ENCODE measurements at regions not wholly inside any gene's neighbourhood (a gene's known extent, or its start where the extent isn't known, plus 50 kb on each side); places are given as distances from the start of the nearest gene placed in this dataset.
"Not testable (repeated sequence)": the region's sequence is repeated elsewhere in the genome, so short reads cannot be mapped to it uniquely, and the experiment has no call there.

DNA sequence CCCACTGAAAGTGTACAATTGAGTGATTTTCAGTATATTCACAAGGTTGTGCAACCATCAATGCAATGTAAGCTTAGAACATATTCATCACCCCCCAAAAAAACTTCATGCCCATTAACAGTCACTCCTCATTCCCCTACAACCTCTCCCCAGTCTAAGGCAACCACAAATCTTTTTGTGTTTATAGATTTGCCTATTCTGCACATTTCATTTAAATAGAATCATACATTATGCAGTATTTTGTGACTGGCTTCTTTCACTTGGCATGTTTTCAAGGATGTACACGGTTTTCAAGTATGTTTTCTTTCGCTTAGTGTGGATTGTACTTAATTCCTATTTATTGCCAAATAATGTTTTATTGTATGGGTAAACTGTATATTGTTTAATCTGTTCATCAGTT is 95.6 kb upstream of the ADRA1D start:
- DNase-seq (ENCODE audit: low spot score), result no peak

DNA sequence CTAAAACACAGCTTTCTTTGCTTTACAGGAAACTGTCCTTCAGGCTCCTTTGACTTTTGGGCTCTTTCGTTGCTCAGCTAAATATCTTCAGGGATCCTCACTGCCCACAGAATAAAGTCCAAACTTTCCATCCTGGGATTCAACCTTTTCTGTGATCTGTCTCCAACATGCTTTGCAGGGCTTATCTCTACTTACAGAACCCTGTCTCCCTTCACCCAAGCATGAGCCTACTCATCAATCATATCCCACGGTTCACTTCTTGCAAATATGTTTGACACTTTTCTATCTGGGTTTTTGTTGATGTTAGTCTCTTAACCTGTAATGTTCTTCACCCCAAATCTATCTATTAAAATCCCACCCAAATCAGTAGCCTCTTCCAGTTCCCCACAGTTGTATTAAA is 93.5 kb upstream of the ADRA1D start:
- DNase-seq (ENCODE audit: low spot score), result no peak

DNA sequence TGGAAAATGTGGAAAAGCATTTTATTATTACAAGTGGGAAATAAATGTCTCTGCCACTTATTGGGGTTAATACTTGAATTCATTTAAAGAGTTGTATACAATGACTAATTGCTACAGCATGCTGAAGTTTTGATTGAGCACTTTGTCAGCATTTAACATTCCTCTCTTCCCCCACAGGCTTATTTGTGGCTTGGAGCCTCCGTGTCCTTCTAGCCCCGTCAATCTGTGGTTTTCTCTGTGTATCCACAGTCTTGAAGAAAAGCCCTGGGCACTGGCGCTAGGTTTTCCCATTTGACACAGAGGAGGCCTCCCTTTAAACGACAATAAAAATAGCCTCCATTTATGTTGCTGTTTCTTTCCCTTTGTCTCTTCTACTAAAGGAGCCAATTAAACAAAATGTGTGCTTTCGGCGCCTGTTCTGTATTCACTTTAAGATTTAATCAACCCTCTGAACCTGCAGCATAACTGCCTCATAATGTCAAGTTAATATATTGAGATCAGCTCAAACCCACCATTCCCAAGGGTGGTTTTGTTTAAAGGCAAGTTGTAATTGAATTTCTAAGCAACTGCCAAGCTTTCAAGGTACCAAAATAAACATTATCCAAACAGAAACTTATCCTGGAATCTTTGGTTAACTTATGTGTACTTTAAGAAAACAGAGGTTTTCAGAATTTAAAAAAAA is 92.9 kb upstream of the ADRA1D start:
- DNase-seq (ENCODE audit: low spot score), result no peak

DNA sequence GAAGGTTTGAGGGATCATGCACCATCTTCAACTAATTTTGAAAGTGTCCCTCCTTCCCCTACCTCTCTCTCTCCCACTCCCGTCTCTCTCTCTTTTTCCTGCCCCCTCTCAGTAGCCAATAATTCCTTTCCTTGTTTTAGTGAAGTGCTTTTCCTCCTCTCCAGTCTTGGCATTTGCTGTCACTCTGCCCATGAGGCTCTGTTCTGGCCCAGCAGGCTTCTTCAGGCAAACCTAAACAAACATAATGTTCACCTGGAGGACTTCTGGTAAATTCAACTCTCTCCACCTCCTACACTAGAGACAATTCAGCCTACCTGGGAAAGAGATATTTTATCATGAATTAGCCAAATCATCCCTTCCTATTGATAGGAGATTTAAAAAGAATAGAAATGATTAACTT is 86.6 kb upstream of the ADRA1D start:
- no peak for DNase-seq (ENCODE audit: low spot score)

DNA sequence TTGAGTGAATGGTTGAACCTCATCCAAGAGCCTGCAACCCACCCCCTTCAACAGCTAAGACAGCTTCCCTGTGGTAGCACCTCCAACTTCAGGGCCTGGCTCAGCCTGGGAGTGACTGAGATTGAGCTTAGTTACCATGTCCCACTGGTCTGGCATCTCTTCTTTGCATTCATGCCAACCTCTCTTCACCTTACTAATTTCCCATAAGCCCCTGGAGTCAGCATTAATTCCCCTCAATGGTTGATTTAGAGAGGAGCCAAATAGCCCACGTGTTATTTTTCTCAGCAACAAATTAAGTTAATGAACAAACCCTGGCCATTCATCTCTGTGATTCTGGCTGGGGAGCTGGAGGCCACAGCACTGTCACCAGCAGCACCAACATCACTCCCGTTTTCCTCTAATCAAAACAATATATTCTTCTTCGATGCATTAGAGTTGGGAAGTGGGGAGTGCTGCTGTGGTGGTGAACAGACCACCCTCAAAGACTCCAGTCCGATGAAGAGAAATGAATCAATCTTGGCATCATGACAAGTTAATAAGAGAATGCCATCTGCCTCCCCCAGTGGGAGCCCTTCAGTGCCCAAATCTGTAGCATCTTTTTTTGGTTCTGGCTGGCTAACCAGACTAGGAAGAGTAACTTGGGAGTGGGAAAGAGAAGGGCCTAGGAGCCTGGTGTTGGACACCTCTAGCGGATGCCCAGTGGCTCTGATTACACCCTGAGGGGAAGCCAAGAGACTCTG is 83.2 kb upstream of the ADRA1D start:
- DNase-seq (ENCODE audit: low spot score), result no peak

DNA sequence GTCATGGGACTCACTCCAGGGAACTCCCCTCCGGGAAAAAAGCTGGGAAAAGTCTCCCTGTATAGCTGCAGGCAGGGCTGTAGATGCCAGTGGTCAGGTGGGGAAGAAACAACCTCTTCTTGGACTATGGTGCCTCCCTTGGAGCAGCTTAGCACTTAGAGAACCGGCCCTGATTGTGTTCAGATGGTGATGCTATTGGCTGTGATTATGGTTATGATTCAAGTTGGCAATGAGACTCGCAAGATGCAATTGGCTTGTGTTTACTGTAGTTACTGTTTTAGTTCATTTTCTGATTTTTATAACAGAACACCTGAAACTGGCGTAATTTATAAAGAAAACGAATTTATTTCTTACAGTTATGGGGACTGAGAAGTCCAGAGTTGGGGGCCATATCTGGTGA is 80.9 kb upstream of the ADRA1D start:
- no peak for DNase-seq (ENCODE audit: low spot score)

DNA sequence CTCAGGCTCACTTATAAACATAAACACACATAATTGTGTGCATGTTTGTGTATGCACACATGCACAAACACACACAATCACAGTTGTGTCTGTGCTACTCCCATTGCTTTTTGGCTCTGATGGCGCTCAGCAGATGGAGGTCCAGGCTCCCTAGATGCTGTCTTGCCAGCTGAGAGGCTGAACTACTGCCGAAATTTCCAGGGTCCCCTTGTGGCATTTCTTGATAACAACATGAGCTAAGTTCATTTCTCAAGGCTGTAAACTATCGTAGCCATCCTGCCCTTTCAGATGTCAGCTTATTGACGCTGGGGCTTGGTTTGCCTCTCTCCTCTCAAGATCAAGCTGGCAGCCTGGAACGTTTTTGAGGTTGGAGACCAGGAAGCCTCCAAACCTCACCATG is 80.1 kb upstream of the ADRA1D start:
- no peak for DNase-seq (ENCODE audit: low spot score)

DNA sequence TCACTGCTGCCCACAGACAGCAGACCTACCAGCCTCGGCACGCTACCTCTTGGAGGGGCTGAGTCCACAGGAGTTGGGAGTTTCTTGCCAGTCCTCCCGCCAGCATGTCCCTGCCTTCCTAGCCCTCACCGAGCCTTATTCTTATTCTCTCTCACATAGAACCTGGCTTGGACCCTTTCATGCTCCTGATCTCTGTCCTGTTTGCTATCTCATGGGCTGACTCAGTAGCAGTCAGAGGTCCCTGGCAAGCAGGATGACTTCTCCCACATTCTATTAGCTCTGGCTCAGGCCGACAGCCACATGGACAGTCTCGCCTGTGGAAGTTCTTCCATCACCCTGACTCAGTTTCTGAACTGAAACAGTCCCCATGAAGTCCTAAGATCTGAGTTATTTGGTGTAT is 79.5 kb upstream of the ADRA1D start:
- DNase-seq (ENCODE audit: low spot score), result no peak

DNA sequence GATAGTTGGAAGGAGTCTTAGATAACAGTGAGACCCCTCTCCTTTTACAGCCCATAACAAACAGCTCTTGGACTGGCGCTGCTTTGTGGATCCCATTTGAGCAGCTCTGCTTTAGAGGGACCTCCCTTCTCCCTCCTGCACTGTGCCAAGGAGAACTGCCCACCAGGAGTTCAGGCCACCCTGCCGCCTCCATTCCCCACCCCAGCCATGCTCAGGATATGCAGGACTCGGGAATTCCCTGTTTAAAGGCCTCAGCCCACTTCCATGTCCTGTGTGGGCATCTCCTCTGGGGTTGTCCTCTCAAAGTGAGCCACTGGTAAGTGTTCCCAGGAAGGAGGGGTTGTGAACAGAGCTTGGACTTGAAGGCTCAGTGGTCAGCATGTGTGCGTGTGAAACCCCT is 78.9 kb upstream of the ADRA1D start:
- DNase-seq (ENCODE audit: low spot score), result no peak

DNA sequence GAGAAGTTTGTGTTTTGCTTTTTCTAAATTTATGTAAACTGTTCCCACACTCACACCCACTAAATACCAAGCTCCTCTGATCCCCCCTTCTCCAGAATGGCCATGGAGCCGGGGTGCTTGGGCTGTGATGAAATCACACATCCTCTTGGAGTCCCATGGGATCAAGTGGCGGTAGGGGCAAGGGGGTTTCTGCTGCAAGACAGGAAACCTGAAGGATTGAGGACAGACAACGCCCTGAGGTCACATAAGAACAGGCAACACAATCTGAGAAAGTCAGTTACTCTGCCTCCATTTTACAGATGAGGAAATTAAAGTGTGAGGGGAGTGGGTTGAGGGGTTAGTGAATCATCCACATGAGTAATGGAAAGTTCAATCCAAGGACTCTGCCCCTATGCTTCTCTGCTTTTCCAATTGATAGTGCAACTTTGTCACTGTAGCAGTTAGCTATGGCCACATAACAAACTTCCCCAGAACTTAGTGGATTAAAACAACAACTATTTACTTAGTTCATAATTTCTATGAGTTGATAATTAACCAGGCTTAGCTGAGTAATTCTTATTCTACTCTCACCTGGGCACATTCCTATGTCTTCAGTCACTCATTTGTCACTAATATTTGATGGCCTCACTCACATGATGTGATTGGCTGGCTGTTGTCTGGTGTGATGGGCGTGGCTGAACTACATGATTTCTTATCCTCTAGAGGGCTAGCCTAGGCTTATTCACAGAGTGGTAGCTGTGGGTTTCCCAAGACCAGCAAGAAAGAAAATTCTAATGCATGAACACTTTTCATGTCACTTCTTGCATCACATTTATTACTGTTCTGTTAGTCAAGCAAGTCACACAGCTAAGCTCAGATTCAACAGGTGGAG is 77.3 kb upstream of the ADRA1D start:
- DNase-seq (ENCODE audit: low spot score), result no peak

DNA sequence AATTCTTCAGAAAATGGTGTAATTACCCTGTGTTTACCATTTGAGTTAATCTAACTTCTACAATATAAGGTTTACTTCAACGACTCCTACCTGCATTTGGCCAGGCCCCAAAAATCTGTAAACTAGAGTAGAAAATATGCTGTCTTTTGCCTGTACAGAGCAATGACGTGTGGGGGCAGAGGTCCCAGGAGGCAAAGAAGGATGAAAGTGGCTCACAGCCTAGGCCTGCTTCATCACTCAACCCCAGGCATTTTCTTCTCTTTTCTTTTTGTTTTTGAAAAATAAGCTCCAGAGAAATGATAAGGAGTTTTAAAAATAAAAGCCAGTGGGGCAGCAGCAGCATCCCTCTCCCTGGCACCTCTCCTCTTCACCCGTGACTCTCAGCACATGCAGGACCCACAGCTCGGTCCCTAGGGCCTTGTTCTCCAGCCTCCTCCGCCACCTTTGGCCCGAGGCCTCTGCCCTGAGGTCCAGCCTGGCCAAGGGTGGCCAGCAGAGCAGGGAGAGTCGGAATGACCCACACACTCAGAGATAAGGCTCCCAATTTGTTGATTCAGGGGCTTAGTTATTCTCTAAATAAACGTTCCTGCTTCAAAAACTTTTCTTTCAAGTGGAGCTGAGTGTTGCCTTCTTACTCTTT is 76.6 kb upstream of the ADRA1D start:
- no peak for DNase-seq (ENCODE audit: low spot score)

DNA sequence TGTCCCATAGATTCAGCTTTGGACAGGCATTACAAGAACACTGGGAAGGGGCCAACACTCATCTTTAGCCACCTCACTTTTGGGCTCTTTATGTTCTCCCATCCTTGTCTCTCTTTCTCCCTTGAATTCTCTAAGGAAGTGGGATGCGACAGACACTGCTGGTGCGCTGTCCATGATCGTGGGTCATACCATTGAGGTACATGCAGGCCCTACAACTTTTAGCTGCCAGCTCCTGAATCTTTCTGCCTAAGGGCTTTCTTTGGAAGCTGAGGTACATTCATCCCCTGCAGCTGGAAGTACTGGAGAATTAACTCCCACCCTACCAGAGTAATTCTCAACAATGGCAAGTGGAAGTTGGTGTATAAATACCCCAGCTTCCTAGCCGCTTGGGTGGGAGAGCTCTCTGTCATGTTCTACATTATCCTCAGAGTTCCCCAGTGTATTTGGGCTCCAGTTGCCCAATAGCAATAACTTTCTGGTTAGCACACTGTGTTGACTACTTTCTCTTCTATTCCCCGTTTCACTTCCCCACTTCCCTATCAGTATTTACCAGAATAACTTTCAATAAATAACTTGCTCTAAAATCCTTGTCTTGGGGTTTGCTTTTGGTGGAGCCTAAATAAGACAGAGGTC is 75.6 kb upstream of the ADRA1D start:
- DNase-seq (ENCODE audit: low spot score), result no peak

DNA sequence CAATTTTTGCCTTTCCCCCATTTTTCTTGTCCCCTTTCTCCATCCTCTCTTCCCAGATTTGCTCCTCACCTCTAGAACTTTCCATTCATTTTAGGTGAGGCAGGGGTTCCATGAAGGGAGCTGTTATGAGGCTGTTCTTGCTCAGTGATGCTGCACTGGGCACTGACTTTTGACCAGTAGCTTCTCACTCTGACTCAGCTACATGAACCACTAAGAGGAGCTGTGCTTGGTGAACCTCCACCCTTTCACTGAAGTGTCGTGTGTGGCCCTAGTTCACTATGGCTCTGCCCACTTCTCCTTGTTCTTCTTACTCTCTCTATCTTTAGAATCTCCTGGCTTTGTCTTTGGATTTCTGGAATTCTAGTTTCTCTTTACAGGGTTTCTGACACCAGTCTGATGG is 73.4 kb upstream of the ADRA1D start:
- no peak for DNase-seq (ENCODE audit: low spot score)

DNA sequence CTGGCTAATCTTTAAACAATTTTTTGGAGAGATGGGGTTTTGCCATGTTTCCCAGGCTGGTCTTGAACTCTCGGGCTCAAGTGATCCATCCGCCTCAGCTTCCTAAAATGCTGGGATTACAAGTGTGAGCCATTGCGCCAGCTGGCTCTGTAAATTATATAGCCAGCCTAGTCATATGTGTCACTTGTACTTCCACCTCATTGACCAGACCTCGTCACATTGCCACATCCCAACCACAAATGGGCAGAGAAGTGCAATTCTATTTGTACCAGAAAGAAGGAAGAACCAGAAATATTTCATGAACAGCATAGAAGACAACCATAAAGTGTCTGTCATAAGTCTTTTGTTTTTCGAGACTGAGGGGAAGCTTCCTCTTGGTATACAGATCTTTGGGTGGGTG is 71.2 kb upstream of the ADRA1D start:
- DNase-seq (ENCODE audit: low spot score), result no peak

DNA sequence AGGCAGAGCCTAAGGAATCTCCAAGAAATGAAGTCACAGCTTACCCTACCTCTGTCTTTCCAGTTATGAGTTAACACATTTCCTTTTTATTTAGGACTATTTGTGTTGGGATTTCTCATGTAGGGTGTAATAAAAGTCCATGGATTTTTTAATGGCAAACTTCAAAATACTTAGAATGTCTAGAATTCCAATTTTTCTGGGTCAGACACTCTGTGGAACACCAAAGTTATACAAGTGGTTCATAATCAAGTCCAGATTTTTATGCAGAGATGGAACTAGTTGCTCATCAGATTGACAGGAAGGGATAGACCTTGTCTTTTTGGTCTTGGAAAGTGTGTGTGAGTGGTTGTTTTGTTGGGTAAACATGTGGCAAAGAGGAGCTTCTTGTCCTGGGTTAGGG is 69.8 kb upstream of the ADRA1D start:
- DNase-seq (ENCODE audit: low spot score), result no peak

DNA sequence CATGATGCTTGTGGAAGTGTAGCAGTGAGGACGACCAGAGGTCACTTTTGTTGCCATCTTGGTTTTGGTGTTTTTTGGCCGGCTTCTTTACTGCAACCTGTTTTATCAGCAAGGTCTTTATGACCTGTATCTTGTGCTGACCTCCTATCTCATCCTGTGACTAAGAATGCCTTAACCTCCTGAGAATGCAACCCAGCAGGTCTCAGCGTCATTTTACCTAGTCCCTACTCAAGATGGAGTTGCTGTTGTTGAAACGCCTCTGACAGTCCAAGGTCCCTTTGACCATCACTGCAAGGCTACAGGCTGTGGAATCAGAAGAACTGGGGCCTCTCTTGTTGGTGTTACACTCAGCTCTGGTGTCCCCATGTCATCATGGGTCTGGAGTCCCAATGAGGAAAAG is 61.5 kb upstream of the ADRA1D start:
- not testable (repeated sequence) for DNase-seq (ENCODE audit: low spot score)

DNA sequence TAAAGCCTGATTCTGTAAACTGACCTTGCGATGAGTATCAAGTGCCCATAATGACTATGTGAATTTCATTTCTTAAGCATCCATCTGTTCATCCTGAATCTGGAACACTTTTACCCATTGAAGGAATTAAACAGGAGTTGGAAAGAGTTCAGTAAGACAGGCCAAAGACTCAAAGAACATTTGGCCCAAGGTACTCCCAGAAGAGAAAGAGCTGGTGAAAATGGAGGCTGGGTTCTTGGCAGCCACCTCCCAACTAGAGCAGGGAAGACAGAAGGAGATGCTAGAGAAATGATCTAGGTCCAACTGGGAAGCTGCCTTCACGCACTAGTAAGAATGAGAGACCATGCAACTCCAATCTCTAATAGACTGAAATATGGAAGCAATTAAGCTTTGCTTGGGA is 57.1 kb upstream of the ADRA1D start:
- no peak for DNase-seq (ENCODE audit: low spot score)

DNA sequence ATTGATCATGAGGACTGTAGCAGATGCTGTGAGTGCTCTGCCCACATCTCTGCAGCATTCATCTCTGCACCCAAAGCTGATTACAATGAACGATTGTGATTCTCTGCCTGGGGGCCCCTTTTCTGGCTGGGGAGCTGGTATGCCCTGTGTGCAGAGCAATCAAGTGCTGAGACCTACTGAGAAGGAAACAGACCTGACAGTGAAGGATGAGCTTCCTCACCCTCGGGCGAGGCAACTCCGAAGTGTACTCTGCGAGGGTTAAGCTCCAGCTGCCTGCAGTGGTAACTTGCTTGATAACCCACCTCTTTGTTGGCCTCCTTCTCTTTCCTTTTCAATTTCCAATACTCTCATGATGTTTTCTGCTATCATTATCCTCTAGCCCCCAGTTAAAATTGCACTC is 56.0 kb upstream of the ADRA1D start:
- DNase-seq (ENCODE audit: low spot score), result no peak

DNA sequence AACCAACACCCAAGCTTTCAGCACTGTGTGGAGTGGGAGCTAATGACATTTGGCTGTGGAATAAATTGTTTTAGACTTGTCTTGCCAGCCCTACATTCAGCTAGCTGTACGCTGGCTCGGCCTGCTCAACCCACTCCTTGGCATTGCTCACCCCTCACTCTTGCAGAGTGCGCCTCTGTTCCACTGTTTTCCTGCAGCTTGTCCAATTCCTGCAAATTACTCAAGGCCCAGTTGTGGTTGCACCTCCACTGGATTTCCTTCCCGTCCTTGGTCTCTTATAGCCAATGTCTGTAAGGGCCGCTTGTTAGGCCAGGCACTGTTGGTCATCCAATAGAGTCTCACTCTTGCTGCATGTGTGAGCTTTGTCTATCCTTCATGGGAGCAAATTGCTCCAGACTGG is 55.5 kb upstream of the ADRA1D start:
- no peak for DNase-seq (ENCODE audit: low spot score)

DNA sequence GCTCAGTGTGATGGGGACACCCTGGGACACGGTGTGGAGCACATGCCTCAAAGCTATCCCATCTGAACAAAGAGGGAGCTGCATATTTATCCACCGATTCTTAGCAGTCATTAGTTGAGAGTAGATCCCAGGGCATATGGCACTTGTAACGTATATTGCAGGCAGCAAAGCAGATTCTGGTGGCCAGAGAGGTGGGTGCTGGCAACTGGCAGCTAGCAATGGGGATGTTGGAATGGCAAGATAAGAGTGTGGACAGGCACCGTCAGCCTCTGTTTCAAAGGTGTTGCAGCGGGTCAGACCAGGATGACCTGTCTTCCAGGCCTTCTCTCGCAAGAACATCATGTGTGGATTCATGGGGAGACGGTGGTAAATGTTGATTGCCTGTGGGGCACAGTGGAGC is 54.0 kb upstream of the ADRA1D start:
- no peak for DNase-seq (ENCODE audit: low spot score)

DNA sequence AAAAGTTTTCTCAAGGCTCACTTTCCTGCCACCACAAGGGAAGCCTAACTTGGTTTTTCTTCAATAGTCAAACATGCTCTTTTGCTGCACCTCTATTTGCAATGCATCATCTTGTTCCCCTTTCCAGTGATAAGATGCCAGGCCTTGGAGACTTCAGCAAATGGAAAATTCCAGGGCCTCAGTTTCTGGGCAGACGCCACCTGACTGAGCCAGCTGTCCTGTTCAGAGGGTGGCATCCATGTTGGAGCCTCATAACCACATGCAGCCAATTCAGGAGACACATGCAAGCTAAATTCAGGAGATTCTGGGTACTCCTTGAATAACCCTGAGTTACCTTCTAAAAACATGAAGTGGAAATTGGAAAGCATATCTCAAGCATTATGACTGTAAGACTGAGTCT is 51.8 kb upstream of the ADRA1D start:
- no peak for DNase-seq (ENCODE audit: low spot score)

DNA sequence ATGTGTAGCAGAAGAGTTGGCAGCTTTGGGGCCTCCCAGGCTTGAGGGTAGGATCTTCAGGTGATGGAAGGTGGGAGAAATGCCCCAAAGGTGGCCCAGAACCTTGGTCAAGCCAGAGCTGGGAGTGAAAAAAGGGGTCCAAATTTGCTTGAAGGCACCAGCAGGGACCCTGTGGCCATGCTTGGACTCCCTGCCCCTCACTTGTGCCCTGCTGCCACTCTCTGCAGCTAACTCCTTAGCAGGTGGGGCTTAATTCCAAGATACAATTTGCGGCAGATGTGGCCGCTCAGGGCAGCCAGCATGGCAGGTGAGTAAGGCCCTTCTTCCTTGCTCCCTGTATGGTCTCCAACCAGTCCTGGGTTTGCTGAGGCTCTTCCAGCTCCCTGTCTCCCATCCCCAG is 51.3 kb upstream of the ADRA1D start:
- no peak for DNase-seq (ENCODE audit: low spot score)
